Spleen (tissue), 11 donors: ENCODE measurements at regions not wholly inside any gene's neighbourhood (a gene's known extent, or its start where the extent isn't known, plus 50 kb on each side); places are given as distances from the start of the nearest gene placed in this dataset.
"Not testable (repeated sequence)": the region's sequence is repeated elsewhere in the genome, so short reads cannot be mapped to it uniquely, and the experiment has no call there.

ENCODE experiments used
- DNase-seq: peaks from one replicate; pipeline ENCODE4 v3.0.0-alpha.2; 2020
- H3K27ac ChIP-seq, 8 donors: fragments of 200-600 bp; sonication (generic) in 7 of 8; 1 replicate in 4 of 8; 2 replicates in 4 of 8; pipeline versions ENCODE4 v1.5.0 to v1.8.0; 2016 to 2021; ENCODE audit warnings: inconsistent platforms in 4 of 8, mild to moderate bottlenecking in 4 of 8, moderate library complexity in 1 of 8
- H3K27me3 ChIP-seq, 7 donors: fragments of 200-600 bp; sonication (generic) in 6 of 7; replicated peaks in 1 of 7; 1 replicate in 4 of 7; 2 replicates in 3 of 7; pipeline versions ENCODE4 v1.5.0 to v1.8.0; 2016 to 2021; ENCODE audit warnings: inconsistent platforms in 3 of 7, mild to moderate bottlenecking in 1 of 7
- H3K36me3 ChIP-seq, 6 donors: fragments of 200-600 bp; sonication (generic) in 5 of 6; 1 replicate in 4 of 6; 2 replicates in 2 of 6; pipeline versions ENCODE4 v1.5.0 to v1.8.0; 2016 to 2021; ENCODE audit warnings: inconsistent platforms in 2 of 6
- H3K4me1 ChIP-seq, 6 donors: fragments of 200-600 bp; sonication (generic) in 5 of 6; 1 replicate in 3 of 6; 2 replicates in 3 of 6; pipeline versions ENCODE4 v1.5.0 to v1.8.0; 2016 to 2021; ENCODE audit warnings: inconsistent platforms in 3 of 6
- H3K4me3 ChIP-seq, 8 donors: fragments of 200-600 bp; sonication (generic) in 7 of 8; 1 replicate in 4 of 8; 2 replicates in 4 of 8; pipeline versions ENCODE4 v1.5.0 to v1.8.0; 2016 to 2021; ENCODE audit warnings: inconsistent platforms in 4 of 8, mild to moderate bottlenecking in 4 of 8, moderate library complexity in 2 of 8
- H3K9me3 ChIP-seq, 8 donors: fragments of 200-600 bp; sonication (generic) in 7 of 8; 1 replicate in 4 of 8; 2 replicates in 4 of 8; pipeline versions ENCODE4 v1.5.0 to v1.8.0; 2016 to 2021; ENCODE audit warnings: inconsistent platforms in 4 of 8
- POLR2A ChIP-seq, 3 donors: fragments of 450-650 bp; IDR thresholded peaks; one replicate each; pipeline ENCODE4 v1.5.1; 2017; ENCODE audit warnings: antibody characterized with exemption in 3 of 3, mild to moderate bottlenecking in 1 of 3
- POLR2AphosphoS5 ChIP-seq, 3 donors: sonication (generic); formaldehyde crosslinking; IDR thresholded peaks; one replicate each; pipeline ENCODE4 v1.5.1; 2017; ENCODE audit warnings: antibody characterized with exemption in 3 of 3
- WGBS, 5 donors: extraction: QIAGEN DNeasy Blood & Tissue Kit in 3 of 5; methylation state at CpG; one replicate each; pipeline versions ENCODE4 v1.1.5 to v1.1.7; 2013 to 2018; 5-methylcytosine and 5-hydroxymethylcytosine counted together
- intact Hi-C: fragments of 100-400 bp; cut with DNase I; formaldehyde crosslinking; loops from one replicate; pipeline ENCODE4 v1.15.0; 2023; ENCODE audit warnings: low total_unique reads
- TF ChIP-seq, protein P1 (sequence below), 11 experiments: fragments of 200-600 bp in 7 of 11; fragments of 450-650 bp in 4 of 11; sonication (generic) in 4 of 11; IDR thresholded peaks in 8 of 11; conservative IDR thresholded peaks in 3 of 11; 1 replicate in 7 of 11; 2 replicates in 4 of 11; pipeline versions ENCODE4 v1.4.0 to v1.8.0; 2016 to 2021; ENCODE audit warnings: antibody characterized with exemption in 11 of 11, inconsistent platforms in 4 of 11, mild to moderate bottlenecking in 1 of 11
- donor health status: healthy with polysubstance abuse.
- donor health status: DM: no; HTN: no; CAD: no; lungs with moderate emphysema.
- donor health status: DM: no; HTN: no; CAD: no.
- donor health status: Bipolar disorder and iron deficiency.
- donor health status: healthy.
- donor health status: DM: no; HTN: no; CAD: no.
- donor health status: DM: yes; HTN: yes; CAD: no.

DNA sequence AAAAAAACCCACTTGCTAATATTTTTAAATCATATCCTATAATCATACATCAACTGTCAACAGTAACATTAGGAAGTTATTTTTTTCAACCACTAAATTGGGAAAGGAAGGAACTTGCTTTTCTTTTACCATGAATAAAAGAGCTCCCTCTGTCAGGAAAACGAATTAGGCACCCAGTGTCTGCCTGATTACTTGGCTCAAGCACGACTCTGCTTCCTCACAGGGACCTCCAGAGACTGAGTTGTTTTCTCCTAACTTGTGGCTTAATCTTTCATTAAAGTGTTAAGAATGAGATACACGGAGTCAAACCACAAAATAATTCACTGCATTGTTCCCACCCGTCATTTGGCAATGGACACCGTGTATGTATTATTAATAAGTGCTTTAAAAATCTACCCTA lies 1405.1 kb upstream of the EYS start:
- H3K27me3 ChIP-seq: no peaks in the 10 kb centered on the region
- WGBS, 5 donors: 9 to 14% (median 12%) methylated on average over 5 of the region's 5 CpGs

DNA sequence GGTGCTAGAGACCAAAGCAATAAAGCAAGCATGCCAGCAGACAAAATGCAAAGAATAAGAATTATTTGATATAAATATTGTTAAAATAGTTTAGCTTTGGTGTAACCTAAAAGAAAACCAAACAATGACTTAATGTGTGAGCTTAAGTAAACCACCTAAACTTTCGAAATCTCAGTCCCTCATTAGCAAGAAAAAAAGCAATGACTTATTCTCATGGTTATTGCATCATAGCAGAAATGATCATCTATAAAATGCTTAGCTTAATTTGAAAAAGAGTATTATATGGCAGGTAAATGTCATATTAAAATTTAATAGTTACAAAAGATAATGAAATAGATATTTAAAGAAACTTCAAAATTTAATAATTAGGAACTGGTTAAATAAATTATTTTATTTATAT lies 1395.7 kb upstream of the EYS start:
- Histone ChIP-seq H3K4me1 (no peaks in the 10 kb centered on the region), H3K27ac (no peak overlapping the region), H3K9me3 (peaks cover 0 to 14% (median 0%) of the 10 kb centered on the region in 8 donors), H3K4me3 (no peak overlapping the region), H3K36me3 (no peaks in the 10 kb centered on the region), H3K27me3 (no peaks in the 10 kb centered on the region)
- intact Hi-C loops: no loop called here
- TF ChIP-seq POLR2AphosphoS5 (IDR thresholded peaks at IDR 0.05): no peak
- TF ChIP-seq POLR2A (IDR thresholded peaks at IDR 0.05): no peak
- TF ChIP-seq, protein P1, sequence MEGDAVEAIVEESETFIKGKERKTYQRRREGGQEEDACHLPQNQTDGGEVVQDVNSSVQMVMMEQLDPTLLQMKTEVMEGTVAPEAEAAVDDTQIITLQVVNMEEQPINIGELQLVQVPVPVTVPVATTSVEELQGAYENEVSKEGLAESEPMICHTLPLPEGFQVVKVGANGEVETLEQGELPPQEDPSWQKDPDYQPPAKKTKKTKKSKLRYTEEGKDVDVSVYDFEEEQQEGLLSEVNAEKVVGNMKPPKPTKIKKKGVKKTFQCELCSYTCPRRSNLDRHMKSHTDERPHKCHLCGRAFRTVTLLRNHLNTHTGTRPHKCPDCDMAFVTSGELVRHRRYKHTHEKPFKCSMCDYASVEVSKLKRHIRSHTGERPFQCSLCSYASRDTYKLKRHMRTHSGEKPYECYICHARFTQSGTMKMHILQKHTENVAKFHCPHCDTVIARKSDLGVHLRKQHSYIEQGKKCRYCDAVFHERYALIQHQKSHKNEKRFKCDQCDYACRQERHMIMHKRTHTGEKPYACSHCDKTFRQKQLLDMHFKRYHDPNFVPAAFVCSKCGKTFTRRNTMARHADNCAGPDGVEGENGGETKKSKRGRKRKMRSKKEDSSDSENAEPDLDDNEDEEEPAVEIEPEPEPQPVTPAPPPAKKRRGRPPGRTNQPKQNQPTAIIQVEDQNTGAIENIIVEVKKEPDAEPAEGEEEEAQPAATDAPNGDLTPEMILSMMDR (IDR thresholded peaks at IDR 0.05 in 8 of 11, conservative IDR thresholded peaks at IDR 0.05 in 3 of 11): no peak
- 56 to 69% (median 65%) methylated on average over 1 of the region's 1 CpG for WGBS, 5 donors
- no peak for DNase-seq

More for the DNA sequence above, 1405.1 kb upstream of the EYS start:
- H3K36me3 ChIP-seq: no peaks in the 10 kb centered on the region
- no peak for TF ChIP-seq POLR2A (IDR thresholded peaks at IDR 0.05)
- TF ChIP-seq, protein P1 (IDR thresholded peaks at IDR 0.05 in 8 of 11, conservative IDR thresholded peaks at IDR 0.05 in 3 of 11): no peak
- no peak for TF ChIP-seq POLR2AphosphoS5 (IDR thresholded peaks at IDR 0.05)
- no peaks in the 10 kb centered on the region for H3K4me1 ChIP-seq
- H3K9me3 ChIP-seq: peaks cover 0 to 4% (median 0%) of the 10 kb centered on the region in 8 donors
- DNase-seq: no peak
- no peak overlapping the region for H3K4me3 ChIP-seq
- H3K27ac ChIP-seq: no peak overlapping the region
- intact Hi-C loops: no loop called here

DNA sequence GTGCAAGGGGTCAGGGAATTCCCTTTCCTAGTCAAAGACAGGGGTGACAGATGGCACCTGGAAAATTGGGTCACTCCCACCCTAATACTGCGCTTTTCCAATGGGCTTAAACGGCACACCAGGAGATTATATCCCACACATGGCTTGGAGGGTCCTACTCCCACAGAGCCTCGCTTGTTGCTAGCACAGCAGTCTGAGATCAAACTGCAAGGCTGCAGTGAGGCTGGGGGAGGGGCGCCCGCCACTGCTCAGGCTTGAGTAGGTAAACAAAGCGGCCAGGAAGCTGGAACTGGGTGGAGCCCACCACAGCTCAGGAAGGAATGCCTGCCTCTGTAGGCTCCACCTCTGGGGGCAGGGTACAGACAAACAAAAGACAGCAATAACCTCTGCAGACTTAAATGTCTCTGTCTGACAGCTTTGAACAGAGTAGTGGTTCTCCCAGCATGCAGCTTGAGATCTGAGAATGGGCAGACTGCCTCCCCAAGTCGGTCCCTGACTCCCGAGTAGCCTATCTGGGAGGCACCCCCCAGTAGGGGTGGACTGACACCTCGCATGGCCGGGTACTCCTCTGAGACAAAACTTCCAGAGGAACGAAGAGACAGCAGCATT lies 1388.7 kb upstream of the EYS start:
- DNase-seq, H3K4me1 ChIP-seq, H3K27me3 ChIP-seq, intact Hi-C loops, H3K4me3 ChIP-seq, H3K27ac ChIP-seq, H3K36me3 ChIP-seq, H3K9me3 ChIP-seq: not testable (repeated sequence)
- 85 to 96% (median 89%) methylated on average over 10 to 11 of the region's 11 CpGs for WGBS, 5 donors

DNA sequence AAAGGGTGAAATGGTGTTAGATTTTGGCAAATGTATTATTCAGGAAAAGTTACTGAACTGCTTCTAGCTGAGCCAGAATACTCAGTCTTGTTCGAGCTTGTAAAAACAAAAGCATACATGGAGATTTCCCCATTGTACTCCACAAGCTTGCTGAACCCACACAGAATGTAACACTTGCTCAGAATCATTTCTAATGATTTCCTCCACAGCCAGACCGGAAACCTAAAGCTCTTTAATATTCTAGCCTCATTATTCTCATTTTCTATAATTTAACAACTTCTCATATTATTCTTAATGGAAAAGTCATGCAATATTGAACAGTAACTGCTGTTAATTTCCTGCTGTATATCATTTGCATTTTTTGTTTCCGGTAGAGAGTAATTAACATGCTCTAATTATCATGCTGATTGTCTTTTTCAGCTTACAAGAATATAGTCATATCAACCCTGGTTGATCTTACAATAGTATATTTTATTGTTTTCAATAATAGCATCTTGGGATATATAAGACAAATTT lies 1387.5 kb upstream of the EYS start:
- TF ChIP-seq POLR2AphosphoS5 (IDR thresholded peaks at IDR 0.05) (no peak), POLR2A (IDR thresholded peaks at IDR 0.05) (no peak)
- TF ChIP-seq, protein P1 (IDR thresholded peaks at IDR 0.05 in 8 of 11, conservative IDR thresholded peaks at IDR 0.05 in 3 of 11): no peak
- H3K27ac ChIP-seq: no peak overlapping the region
- no peak overlapping the region for H3K4me3 ChIP-seq
- WGBS, 5 donors: 55 to 85% (median 63%) methylated on average over 3 of the region's 3 CpGs
- intact Hi-C loops: no loop called here
- no peak for DNase-seq
- no peaks in the 10 kb centered on the region for H3K36me3 ChIP-seq
- H3K4me1 ChIP-seq: no peaks in the 10 kb centered on the region
- no peaks in the 10 kb centered on the region for H3K27me3 ChIP-seq
- peaks cover 0 to 9% (median 0%) of the 10 kb centered on the region in 8 donors for H3K9me3 ChIP-seq
